GM18909 (cell line): ENCODE measurements at regions not wholly inside any gene's neighbourhood (a gene's known extent, or its start where the extent isn't known, plus 50 kb on each side); places are given as distances from the start of the nearest gene placed in this dataset.
"Not testable (repeated sequence)": the region's sequence is repeated elsewhere in the genome, so short reads cannot be mapped to it uniquely, and the experiment has no call there.

Experiments
- ATAC-seq: cut with Tn5 transposase; IDR thresholded peaks from one replicate; pipeline ENCODE4 v1.9.1; 2021; ENCODE audit warnings: mild to moderate bottlenecking; ENCODE audit not compliant: unreplicated experiment, poor library complexity

- no peak for ATAC-seq
Observed at GRCh38 chr6:4349323-4349722, 213.9 kb upstream of the ECI2 start.

DNA sequence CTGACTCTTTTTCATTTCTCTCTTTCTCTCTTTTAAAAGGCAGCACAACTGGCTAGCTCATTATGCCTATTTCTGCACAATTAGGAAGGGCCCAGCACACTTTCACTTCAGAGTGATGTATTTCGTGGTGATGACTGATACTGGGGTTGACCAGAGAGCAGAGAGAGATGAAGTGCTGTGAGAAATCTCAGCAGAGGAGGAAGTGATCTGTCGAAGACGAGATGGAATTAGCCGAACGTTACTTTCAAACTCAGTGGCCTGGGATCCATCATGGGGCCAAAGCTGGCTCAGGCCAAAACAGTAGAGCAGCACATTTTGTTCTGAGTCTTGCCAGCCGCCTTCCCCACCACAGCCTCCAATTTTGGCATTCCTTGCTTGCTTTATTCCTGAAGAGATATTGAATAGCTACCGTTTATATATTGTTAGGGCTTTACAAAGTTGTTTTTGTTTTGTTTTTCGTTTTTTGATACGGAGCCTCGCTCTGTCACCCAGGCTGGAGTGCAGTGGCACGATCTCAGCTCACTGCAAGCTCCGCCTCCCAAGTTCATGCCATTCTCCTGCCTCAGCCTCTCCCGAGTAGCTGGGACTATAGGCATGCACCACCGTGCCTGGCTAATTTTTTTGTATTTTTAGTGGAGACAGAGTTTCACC is 213.2 kb upstream of the ECI2 start:
- ATAC-seq = peak; percentile 44

GRCh38 chr6:4347877-4348276 is 212.5 kb upstream of the ECI2 start:
- no peak for ATAC-seq

DNA sequence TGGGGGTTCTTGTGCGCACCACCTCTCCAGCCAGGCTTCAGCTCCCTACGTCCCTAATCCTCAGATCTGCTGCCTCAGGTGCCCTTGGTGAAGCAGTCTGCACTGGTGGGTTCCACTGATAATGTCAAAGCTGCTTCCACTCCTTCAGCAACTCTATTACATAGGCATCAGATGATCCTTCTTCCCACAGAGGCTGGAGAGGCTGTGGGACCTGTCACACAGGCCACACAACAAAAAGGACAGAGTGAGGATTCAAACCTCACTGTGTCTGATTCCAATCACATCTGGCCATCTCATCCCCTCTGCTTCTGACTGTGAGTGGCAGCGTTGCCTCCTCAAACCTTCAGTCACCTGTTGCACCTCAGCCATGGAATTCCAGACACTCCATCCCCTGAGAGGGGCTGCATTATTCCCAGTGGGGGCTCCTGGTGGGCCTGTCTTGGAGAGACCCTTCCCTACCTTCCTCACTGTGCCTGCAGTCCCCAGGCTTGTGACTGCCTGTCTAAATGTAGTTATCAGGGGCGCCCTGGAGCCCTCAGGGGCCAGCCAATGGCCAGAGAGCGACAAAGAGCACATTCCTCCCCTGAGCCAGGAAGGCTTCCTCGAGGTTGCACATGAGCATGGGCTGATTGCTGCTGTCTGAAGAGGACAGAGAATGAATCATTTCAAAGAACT is 211.4 kb upstream of the ECI2 start:
- no peak for ATAC-seq

DNA sequence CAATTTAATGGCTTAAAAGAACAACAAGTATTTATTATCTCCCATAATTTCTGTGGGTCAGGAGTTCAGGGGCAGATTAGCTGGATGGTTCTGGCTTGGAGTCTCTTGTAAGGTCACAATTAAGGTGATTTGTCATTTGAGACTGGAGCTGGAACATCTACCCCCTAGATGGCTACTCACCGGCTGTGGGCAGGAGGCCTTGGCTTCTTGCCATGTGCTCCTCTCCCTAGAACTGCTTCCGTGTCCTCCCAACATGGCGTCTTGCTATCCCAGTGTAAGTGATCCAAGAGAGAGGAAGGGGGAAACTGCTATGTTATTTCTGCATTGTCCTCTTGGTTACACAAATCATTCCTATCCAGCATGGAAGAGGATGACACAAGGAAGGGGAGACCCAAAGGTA is 210.2 kb upstream of the ECI2 start:
- ATAC-seq = no peak

DNA sequence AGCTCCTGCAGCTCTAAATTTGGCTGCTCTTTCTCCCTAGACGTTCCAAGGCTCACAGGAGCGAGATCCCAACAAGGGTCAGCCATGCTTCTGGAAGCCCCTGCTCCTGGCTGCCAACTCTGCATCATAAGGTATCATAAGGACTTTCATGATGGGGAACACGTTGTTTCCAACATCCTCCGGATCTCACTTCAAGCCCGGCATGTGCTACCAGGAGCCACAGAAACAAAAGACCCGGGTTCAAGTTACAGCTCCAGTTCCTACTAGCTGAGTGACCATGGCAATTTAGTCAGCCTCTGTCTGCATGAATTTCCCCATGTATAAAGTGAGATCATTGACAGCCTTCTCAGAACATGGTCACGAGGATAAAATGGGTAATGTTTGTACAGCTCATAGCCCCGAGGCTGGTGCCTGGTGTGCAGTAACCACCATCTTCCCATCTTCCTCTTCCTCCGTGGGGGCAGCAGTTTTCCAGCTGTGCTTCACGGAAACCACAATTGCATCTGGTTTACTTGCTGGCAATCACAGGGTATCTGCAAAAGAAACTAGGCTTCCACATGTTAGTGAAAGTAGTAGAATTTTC is 209.0 kb upstream of the ECI2 start:
- no peak for ATAC-seq

DNA sequence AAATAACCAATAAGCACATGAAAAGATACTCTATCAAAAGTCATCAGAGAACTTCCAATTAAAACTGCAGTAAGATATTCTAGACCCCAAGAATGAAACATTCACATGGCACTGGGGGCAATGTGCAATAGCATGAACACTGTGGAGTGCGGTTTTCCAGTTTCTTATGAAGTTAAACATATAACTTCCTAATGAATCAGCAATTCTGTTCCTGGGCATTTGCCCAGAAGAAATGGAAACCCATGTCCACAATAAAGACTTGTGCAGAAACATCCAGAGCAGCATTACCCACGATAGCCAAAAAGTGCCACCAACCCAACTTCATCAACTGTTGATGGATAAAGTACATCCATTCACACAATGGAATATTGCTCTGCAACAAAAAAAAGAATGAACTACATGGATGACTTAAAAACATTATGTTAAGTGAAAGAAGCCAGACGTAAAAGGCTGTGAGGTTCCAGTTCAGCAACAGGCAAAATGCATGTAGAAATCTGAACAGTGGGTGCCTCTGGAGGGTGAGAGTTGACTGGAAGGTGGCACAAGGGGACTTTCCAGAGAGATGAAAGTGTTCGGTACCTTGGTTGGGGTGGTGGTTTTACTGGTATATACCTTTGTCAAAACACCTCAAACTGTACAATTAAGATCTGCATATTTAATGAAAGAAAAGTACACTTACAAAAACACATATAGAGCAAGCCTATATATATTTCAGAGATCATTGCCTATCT is 207.2 kb upstream of the ECI2 start:
- ATAC-seq = no peak

DNA sequence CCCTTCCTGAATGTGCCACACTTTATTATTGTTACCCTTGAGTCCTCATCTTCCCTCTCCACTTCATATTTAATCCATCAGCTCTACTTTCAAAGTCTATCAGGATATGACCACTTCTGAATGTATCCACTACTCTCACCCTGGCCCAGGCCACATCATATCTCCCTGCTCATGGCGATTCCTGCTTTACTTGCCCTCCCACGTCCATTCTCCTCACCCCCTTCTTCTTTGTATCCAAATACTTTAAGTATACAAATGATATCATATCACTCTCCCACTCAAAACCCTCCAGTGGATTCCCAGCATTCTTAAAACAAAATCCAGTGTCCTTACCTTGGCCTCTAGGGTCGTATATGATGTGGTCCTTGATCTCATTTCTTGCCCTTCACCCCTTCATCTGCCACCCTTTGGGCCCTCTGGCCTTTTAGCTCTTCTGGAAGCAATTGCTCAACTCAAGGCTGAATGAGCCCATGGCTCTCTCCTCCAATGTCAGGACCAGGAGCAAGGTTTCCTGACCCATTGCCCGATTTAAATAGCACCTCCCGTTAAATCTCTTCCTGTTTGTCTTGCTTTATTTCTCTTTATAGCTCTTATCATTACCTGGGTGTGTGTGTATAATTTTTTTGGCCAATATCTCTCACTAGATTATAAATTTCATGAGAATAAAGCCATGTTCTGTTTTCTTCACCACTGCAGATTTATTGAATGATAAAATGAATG is 205.9 kb upstream of the ECI2 start:
- ATAC-seq = no peak

GRCh38 chr6:4340544-4340943 is 205.2 kb upstream of the ECI2 start:
- no peak for ATAC-seq

DNA sequence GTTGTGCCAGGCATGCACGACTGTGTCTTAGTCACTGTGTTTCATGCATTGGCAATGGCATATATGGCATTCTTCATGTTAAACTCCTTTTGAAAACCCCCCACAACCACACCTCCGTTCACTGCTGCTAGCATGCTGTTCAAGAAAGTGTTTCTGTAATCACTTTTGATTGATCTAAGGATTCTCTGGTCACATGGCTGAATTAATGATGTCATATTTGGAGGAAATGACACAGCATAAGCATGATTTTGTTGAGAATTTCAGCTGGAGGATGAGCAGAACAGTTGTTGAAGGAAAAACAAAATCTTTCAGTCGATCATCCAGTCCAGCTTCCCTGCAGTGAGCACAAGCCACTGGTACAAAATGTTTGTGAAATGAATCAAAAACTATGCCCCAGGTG is 203.5 kb upstream of the ECI2 start:
- no peak for ATAC-seq

GRCh38 chr6:4336778-4337442 is 201.5 kb upstream of the ECI2 start:
- ATAC-seq = no peak

DNA sequence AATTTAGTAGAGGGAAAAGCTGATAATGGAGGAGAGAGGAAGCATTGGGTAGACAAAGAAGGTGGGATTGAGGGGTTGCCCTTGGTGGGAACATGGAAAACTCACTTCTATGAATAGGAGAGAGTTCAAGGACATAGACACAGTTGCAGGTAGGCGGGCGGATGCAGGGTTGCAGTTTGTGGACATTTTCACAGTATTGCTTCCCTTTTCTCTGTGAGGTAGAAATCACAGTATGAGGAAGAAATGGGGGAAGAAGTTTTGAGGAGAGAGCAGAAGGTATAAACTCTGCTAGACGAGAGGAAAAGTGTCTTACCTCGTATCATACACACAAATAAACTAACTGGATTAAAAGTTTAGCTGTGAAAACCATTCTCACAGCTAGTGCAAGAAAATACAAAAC is 200.7 kb upstream of the ECI2 start:
- ATAC-seq = no peak

DNA sequence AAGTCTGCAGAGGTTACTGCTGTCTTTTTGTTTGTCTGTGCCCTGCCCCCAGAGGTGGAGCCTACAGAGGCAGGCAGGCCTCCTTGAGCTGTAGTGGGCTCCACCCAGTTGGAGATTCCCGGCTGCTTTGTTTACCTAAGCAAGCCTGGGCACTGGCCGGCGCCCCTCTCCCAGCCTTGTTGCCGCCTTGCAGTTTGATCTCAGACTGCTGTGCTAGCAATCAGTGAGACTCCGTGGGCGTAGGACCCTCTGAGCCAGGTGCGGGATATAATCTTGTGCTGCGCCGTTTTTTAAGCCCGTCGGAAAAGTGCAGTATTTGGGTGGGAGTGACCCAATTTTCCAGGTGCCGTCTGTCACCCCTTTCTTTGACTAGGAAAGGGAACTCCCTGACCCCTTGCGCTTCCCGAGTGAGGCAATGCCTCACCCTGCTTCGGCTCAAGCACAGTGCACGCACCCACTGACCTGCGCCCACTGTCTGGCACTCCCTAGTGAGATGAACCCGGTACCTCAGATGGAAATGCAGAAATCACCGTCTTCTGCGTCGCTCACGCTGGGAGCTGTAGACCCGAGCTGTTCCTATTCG is 198.9 kb upstream of the ECI2 start:
- not testable (repeated sequence) for ATAC-seq

DNA sequence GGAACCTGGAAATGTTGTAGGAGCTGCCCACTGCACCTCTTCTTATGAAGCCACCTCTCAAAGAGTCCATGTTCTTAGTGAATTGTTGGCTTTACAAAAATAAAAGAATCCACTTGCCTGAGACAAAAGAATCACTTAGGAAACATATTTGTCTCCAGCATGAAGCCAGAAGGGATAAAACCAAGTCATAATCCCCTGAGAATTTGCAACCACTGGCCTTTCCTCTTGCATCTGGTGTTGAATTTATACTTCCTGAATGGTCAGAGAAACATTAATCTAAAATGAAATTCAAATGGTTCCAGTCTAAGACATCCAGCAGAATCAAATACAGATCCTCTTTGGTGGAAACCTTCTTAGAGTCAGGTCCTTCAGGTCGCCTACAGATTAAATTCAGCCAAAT is 192.5 kb upstream of the ECI2 start:
- no peak for ATAC-seq

GRCh38 chr6:4324746-4325145 is 189.4 kb upstream of the ECI2 start:
- no peak for ATAC-seq

GRCh38 chr6:4323322-4323721 is 187.9 kb upstream of the ECI2 start:
- no peak for ATAC-seq

DNA sequence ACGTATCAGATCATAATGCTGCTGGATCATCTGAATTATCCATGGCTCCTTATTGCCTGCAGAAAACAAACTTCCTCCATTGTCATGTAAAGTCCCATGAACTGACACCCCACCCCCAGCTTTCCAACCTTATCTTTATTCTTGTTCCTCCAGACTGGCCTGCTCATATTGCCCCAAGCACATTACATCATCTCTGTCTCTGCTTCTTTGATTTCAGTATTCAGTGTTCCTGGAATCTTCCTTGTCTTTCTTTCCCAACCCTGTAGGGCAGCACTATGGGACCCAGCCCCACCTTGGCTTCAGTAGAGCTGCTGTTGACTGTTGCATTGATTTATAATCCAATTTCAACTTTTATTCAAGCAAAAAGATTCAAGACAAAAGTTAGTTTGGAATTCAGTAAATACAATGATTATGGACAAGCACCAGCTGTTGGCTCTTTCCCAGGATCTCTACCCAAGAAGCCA is 187.5 kb upstream of the ECI2 start:
- no peak for ATAC-seq

- no peak for ATAC-seq
Observed at GRCh38 chr6:4322134-4322845, 186.9 kb upstream of the ECI2 start.

DNA sequence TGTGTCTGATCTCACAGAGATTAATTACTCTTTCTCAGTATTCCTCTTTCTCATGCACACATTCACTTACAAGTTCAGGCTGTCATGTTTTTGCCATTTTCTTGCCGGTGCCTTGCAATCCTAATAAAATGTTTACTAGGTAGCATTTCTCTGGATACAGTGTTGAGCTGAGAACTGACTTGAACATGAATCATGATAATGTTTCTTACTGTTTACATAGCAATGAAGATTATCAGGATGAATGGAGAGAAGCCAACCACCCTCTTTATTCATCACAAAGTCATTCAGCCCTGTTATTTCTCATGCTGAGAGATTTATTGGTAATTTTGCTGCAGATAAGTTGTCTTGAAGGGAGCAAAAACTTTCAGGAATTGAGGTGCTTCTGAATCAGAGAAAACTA is 185.5 kb upstream of the ECI2 start:
- ATAC-seq = no peak
